Loucy (cell line): ENCODE measurements at regions not wholly inside any gene's neighbourhood (a gene's known extent, or its start where the extent isn't known, plus 50 kb on each side); places are given as distances from the start of the nearest gene placed in this dataset.

Experiments
- H2AFZ ChIP-seq: fragments of 200-600 bp; sonication (generic); 2 replicates; pipeline ENCODE4 v1.6.0; 2016; ENCODE audit warnings: antibody characterized with exemption, mild to moderate bottlenecking, low read length, moderate library complexity
- H3F3A ChIP-seq: fragments of 200-600 bp; 2 replicates; pipeline ENCODE4 v1.6.0; 2016; ENCODE audit warnings: antibody characterized with exemption, low read depth, mild to moderate bottlenecking
- H3K27me3 ChIP-seq: fragments of 200-600 bp; sonication (generic); 2 replicates; pipeline ENCODE4 v1.6.1; 2014; ENCODE audit warnings: low read length, mild to moderate bottlenecking; ENCODE audit not compliant: insufficient read depth, poor library complexity, severe bottlenecking
- H3K36me3 ChIP-seq: fragments of 200-600 bp; sonication (generic); 2 replicates; pipeline ENCODE4 v1.6.1; 2016; ENCODE audit warnings: low read length; ENCODE audit not compliant: insufficient read depth
- H3K4me1 ChIP-seq: fragments of 200-600 bp; sonication (generic); 2 replicates; pipeline ENCODE4 v1.5.1; 2014; ENCODE audit warnings: low read length, mild to moderate bottlenecking; ENCODE audit not compliant: insufficient read depth, poor library complexity, severe bottlenecking
- H3K4me2 ChIP-seq: fragments of 200-600 bp; sonication (generic); 2 replicates; pipeline ENCODE4 v1.6.0; 2014; ENCODE audit warnings: antibody characterized with exemption, low read length, low read depth, mild to moderate bottlenecking; ENCODE audit not compliant: poor library complexity, severe bottlenecking
- H3K4me3 ChIP-seq: fragments of 200-600 bp; sonication (generic); 2 replicates; pipeline ENCODE4 v1.5.1; 2014; ENCODE audit warnings: low read length, mild to moderate bottlenecking, mixed read lengths; ENCODE audit not compliant: poor library complexity, severe bottlenecking
- H3K79me2 ChIP-seq: fragments of 200-600 bp; sonication (generic); 2 replicates; pipeline ENCODE4 v1.6.1; 2014; ENCODE audit warnings: low read length; ENCODE audit not compliant: insufficient read depth
- H3K9ac ChIP-seq: fragments of 200-600 bp; sonication (generic); 2 replicates; pipeline ENCODE4 v1.6.0; 2014; ENCODE audit warnings: mild to moderate bottlenecking, low read depth, low read length, moderate library complexity; ENCODE audit not compliant: poor library complexity, severe bottlenecking
- H3K9me2 ChIP-seq: fragments of 200-600 bp; sonication (generic); replicated peaks from 2 replicates; pipeline ENCODE4 v1.6.1; 2016; ENCODE audit warnings: low read depth, low read length, mixed read lengths
- H3K9me3 ChIP-seq: fragments of 200-600 bp; sonication (generic); 2 replicates; pipeline ENCODE4 v1.6.1; 2014; ENCODE audit warnings: mild to moderate bottlenecking, antibody characterized with exemption, low read length, low read depth; ENCODE audit not compliant: insufficient read depth
- H4K20me1 ChIP-seq: fragments of 200-600 bp; sonication (generic); 2 replicates; pipeline ENCODE4 v1.6.0; 2014; ENCODE audit warnings: antibody characterized with exemption, low read length, mild to moderate bottlenecking; ENCODE audit not compliant: insufficient read depth, poor library complexity, severe bottlenecking
- EZH2phosphoT487 ChIP-seq: fragments of 200-600 bp; IDR thresholded peaks from 2 replicates; pipeline ENCODE4 v1.6.1; 2018; ENCODE audit warnings: antibody characterized with exemption, mild to moderate bottlenecking, moderate library complexity, borderline replicate concordance
- TF ChIP-seq, protein P1 (sequence below): fragments of 200-600 bp; sonication (generic); conservative IDR thresholded peaks from 2 replicates; pipeline ENCODE4 v1.5.1; 2014; ENCODE audit warnings: mild to moderate bottlenecking, antibody characterized with exemption, low read length

GRCh38 chr6:115668781-115669180 is 391.9 kb downstream of the FRK start:
- Histone ChIP-seq H3K4me3 (no peak overlapping the region), H2AFZ (no peak overlapping the region), H3K4me1 (no peaks in the 10 kb centered on the region), H3K9me2 (no peaks in the 10 kb centered on the region), H4K20me1 (no peaks in the 10 kb centered on the region), H3K27me3 (no peaks in the 10 kb centered on the region), H3F3A (no peaks in the 10 kb centered on the region), H3K9me3 (no peaks in the 10 kb centered on the region), H3K4me2 (no peak overlapping the region), H3K79me2 (no peaks in the 10 kb centered on the region), H3K36me3 (no peaks in the 10 kb centered on the region), H3K9ac (no peak overlapping the region)
- TF ChIP-seq, protein P1, sequence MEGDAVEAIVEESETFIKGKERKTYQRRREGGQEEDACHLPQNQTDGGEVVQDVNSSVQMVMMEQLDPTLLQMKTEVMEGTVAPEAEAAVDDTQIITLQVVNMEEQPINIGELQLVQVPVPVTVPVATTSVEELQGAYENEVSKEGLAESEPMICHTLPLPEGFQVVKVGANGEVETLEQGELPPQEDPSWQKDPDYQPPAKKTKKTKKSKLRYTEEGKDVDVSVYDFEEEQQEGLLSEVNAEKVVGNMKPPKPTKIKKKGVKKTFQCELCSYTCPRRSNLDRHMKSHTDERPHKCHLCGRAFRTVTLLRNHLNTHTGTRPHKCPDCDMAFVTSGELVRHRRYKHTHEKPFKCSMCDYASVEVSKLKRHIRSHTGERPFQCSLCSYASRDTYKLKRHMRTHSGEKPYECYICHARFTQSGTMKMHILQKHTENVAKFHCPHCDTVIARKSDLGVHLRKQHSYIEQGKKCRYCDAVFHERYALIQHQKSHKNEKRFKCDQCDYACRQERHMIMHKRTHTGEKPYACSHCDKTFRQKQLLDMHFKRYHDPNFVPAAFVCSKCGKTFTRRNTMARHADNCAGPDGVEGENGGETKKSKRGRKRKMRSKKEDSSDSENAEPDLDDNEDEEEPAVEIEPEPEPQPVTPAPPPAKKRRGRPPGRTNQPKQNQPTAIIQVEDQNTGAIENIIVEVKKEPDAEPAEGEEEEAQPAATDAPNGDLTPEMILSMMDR: no peak
- no peak for TF ChIP-seq EZH2phosphoT487

DNA sequence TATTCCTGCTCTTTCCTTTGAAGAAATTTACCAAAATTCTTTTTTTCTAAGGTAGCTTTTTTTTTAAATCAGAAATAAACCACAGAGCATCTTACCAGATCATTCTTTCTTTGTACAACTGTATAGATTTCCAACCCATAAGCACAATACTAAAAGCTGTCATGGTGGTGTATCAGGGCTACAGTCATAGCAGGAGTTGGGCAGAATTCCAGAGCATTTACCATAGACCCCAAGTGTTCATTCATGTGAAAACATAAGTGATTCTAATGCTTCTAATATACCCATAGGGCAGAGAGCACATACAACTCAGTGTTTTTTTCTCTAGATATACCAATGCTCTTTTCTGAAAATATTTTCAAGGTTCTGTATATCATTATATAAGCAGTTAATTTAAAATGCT is 392.5 kb downstream of the FRK start:
- no peak for TF ChIP-seq EZH2phosphoT487
- TF ChIP-seq, protein P1: no peak
- H3K4me1 ChIP-seq: no peaks in the 10 kb centered on the region
- no peaks in the 10 kb centered on the region for H3K9me3 ChIP-seq
- H3K4me3 ChIP-seq: no peak overlapping the region
- H4K20me1 ChIP-seq: no peaks in the 10 kb centered on the region
- H3K9ac ChIP-seq: no peak overlapping the region
- H3F3A ChIP-seq: no peaks in the 10 kb centered on the region
- H3K36me3 ChIP-seq: no peaks in the 10 kb centered on the region
- H3K79me2 ChIP-seq: no peaks in the 10 kb centered on the region
- no peaks in the 10 kb centered on the region for H3K27me3 ChIP-seq
- H3K9me2 ChIP-seq: no peaks in the 10 kb centered on the region
- no peak overlapping the region for H2AFZ ChIP-seq
- H3K4me2 ChIP-seq: no peak overlapping the region

DNA sequence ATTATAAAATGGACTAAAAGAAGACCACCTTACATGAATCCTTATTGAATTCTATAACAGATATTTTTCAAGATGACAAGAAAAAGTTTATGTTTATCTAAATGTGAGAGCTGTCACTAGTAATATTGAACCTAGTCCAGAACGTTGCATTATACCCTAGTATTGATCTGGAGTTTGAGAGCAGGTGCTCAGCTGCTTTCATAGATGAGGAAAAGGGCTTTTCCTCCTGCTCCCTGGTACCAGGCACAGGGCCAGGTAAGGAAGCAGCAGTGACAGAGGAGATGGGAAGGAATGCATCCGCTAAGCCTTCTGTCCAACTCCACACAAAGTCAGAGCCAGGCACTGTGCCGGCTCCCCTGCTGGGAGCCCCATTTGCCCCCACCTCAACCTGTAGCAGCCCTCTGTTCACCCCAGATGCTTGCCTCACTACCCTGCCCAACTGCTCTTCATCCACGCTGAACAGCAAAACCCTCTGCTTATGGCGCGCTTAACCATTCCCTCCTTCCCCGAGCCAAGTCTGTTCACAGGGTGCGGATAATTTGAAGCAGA is 393.1 kb downstream of the FRK start:
- H4K20me1 ChIP-seq: no peaks in the 10 kb centered on the region
- H3K4me1 ChIP-seq: no peaks in the 10 kb centered on the region
- H3K4me2 ChIP-seq: no peak overlapping the region
- no peaks in the 10 kb centered on the region for H3K9me2 ChIP-seq
- no peak overlapping the region for H2AFZ ChIP-seq
- TF ChIP-seq, protein P1: no peak
- no peak for TF ChIP-seq EZH2phosphoT487
- no peaks in the 10 kb centered on the region for H3K27me3 ChIP-seq
- H3K79me2 ChIP-seq: no peaks in the 10 kb centered on the region
- no peaks in the 10 kb centered on the region for H3F3A ChIP-seq
- H3K9ac ChIP-seq: no peak overlapping the region
- no peaks in the 10 kb centered on the region for H3K36me3 ChIP-seq
- H3K9me3 ChIP-seq: no peaks in the 10 kb centered on the region
- H3K4me3 ChIP-seq: no peak overlapping the region
